Fibroblast of skin of left quadriceps (primary cell): ENCODE measurements at regions not wholly inside any gene's neighbourhood (a gene's known extent, or its start where the extent isn't known, plus 50 kb on each side); places are given as distances from the start of the nearest gene placed in this dataset.
A peak's percentile ranks its signal among the peaks of the same experiment; 100 is the strongest.
"Not testable (repeated sequence)": the region's sequence is repeated elsewhere in the genome, so short reads cannot be mapped to it uniquely, and the experiment has no call there.

Experiments
- DNase-seq, 2 experiments: peaks; one replicate each; pipeline ENCODE4 v3.0.0-alpha.2; 2013; ENCODE audit warnings: low read depth in 2 of 2

GRCh38 chr4:171002246-171002645, 811.0 kb upstream of the GALNTL6 start:
- DNase-seq: no peak

- peak; percentile 11 to 20 for DNase-seq
Observed at GRCh38 chr4:170990989-170991589, 822.1 kb upstream of the GALNTL6 start.

- no peak for DNase-seq
Observed at GRCh38 chr4:170988446-170988845, 824.8 kb upstream of the GALNTL6 start.

GRCh38 chr4:170979736-170980135, 833.5 kb upstream of the GALNTL6 start:
- DNase-seq: no peak

GRCh38 chr4:170978990-170979389, 834.2 kb upstream of the GALNTL6 start:
- DNase-seq: no peak

GRCh38 chr4:170949084-170949483, 859.3 kb upstream of the AADAT start:
- no peak for DNase-seq

GRCh38 chr4:170940043-170940724, 850.4 kb upstream of the AADAT start:
- DNase-seq: no peak

- DNase-seq: no peak
Observed at GRCh38 chr4:170938588-170938987, 848.8 kb upstream of the AADAT start.

- DNase-seq: peak; percentile 41 to 45
Observed at GRCh38 chr4:170931321-170931720, 841.6 kb upstream of the AADAT start.

GRCh38 chr4:170888660-170889059, 798.9 kb upstream of the AADAT start:
- DNase-seq: no peak

GRCh38 chr4:170887396-170887795, 797.6 kb upstream of the AADAT start:
- DNase-seq: no peak

- DNase-seq: peak; percentile 3 to 11
Observed at GRCh38 chr4:170884969-170885570, 795.3 kb upstream of the AADAT start.

- not testable (repeated sequence) for DNase-seq
Observed at GRCh38 chr4:170881646-170882045, 791.9 kb upstream of the AADAT start.

- DNase-seq: no peak
Observed at GRCh38 chr4:170875868-170876267, 786.1 kb upstream of the AADAT start.

- no peak for DNase-seq
Observed at GRCh38 chr4:170872794-170873193, 783.0 kb upstream of the AADAT start.

- DNase-seq: no peak
Observed at GRCh38 chr4:170868170-170868569, 778.4 kb upstream of the AADAT start.

GRCh38 chr4:170854097-170854496, 764.3 kb upstream of the AADAT start:
- no peak for DNase-seq

GRCh38 chr4:170853422-170854021, 763.8 kb upstream of the AADAT start:
- DNase-seq: peak; percentile 15 to 20

- DNase-seq: no peak
Observed at GRCh38 chr4:170849969-170850368, 760.2 kb upstream of the AADAT start.

GRCh38 chr4:170827562-170828274, 738.0 kb upstream of the AADAT start:
- no peak for DNase-seq

- DNase-seq: no peak
Observed at GRCh38 chr4:170818786-170819185, 729.0 kb upstream of the AADAT start.

- no peak for DNase-seq
Observed at GRCh38 chr4:170805352-170805751, 715.6 kb upstream of the AADAT start.
